GM12865 (cell line): ENCODE measurements at regions not wholly inside any gene's neighbourhood (a gene's known extent, or its start where the extent isn't known, plus 50 kb on each side); places are given as distances from the start of the nearest gene placed in this dataset.

ENCODE experiments used
- DNase-seq: peaks from one replicate; pipeline ENCODE4 v3.0.0; 2010; ENCODE audit warnings: low read depth
- H3K4me3 ChIP-seq: 2 replicates; pipeline ENCODE4 v1.5.1; 2011; ENCODE audit warnings: mild to moderate bottlenecking, low read depth, low read length, control low read depth
- CTCF ChIP-seq: IDR thresholded peaks from 2 replicates; pipeline ENCODE4 v1.5.1; 2011; ENCODE audit warnings: low read length, control low read depth, low read depth, inconsistent platforms; ENCODE audit not compliant: insufficient read depth; ENCODE audit errors: missing control alignments

- no peak overlapping the region for H3K4me3 ChIP-seq
- no peak for TF ChIP-seq CTCF
- DNase-seq, result no peak
Observed at GRCh38 chr6:170007468-170008293, 256.3 kb downstream of the ERMARD start.

- no peak for TF ChIP-seq CTCF
- DNase-seq, result no peak
- H3K4me3 ChIP-seq, result no peak overlapping the region
Observed at GRCh38 chr6:170006900-170007467, 255.6 kb downstream of the ERMARD start.

- no peak for DNase-seq
- no peak overlapping the region for H3K4me3 ChIP-seq
Observed at GRCh38 chr6:170006071-170006899, 254.9 kb downstream of the ERMARD start.

GRCh38 chr6:170005665-170006064 lies 254.2 kb downstream of the ERMARD start:
- no peak for TF ChIP-seq CTCF
- no peak overlapping the region for H3K4me3 ChIP-seq
- no peak for DNase-seq

More at GRCh38 chr6:170006071-170006899, 254.9 kb downstream of the ERMARD start:
- TF ChIP-seq CTCF, result no peak

- no peak for DNase-seq
- no peak overlapping the region for H3K4me3 ChIP-seq
- TF ChIP-seq CTCF, result no peak
Observed at GRCh38 chr6:170004585-170005210, 253.3 kb downstream of the ERMARD start.

GRCh38 chr6:170003451-170004160 lies 252.2 kb downstream of the ERMARD start:
- no peak overlapping the region for H3K4me3 ChIP-seq
- no peak for TF ChIP-seq CTCF
- no peak for DNase-seq
